ENCODE measurements at regions not wholly inside any gene's neighbourhood (a gene's known extent, or its start where the extent isn't known, plus 50 kb on each side); places are given as distances from the start of the nearest gene placed in this dataset.

- H3K27ac ChIP-seq, result no peak overlapping the region
- no peaks in the 10 kb centered on the region for H3K9me3 ChIP-seq
- no peaks in the 10 kb centered on the region for H3K27me3 ChIP-seq
- H3K4me1 ChIP-seq, result no peaks in the 10 kb centered on the region
- no peaks in the 10 kb centered on the region for H3K36me3 ChIP-seq
- no peak for DNase-seq
- H3K4me3 ChIP-seq, result no peak overlapping the region
- intact Hi-C loops (cut with DNase I), result no loop called here
- no peak for ATAC-seq
- TF ChIP-seq CTCF (IDR thresholded peaks at IDR 0.05), result no peak
Measured at GRCh38 chr10:2674451-2674850, 392.9 kb upstream of the PFKP start.

GRCh38 chr10:2670864-2671263, 396.5 kb upstream of the PFKP start:
- no peak for ATAC-seq
- Histone ChIP-seq H3K27me3 (no peaks in the 10 kb centered on the region), H3K27ac (no peak overlapping the region), H3K4me1 (no peaks in the 10 kb centered on the region), H3K4me3 (no peak overlapping the region), H3K36me3 (no peaks in the 10 kb centered on the region), H3K9me3 (no peaks in the 10 kb centered on the region)
- no peak for TF ChIP-seq CTCF (IDR thresholded peaks at IDR 0.05)
- DNase-seq, result no peak
- intact Hi-C loops (cut with DNase I), result no loop called here

GRCh38 chr10:2665772-2666171, 401.6 kb upstream of the PFKP start:
- Histone ChIP-seq H3K36me3 (no peaks in the 10 kb centered on the region), H3K27me3 (no peaks in the 10 kb centered on the region), H3K27ac (no peak overlapping the region), H3K9me3 (no peaks in the 10 kb centered on the region), H3K4me1 (no peaks in the 10 kb centered on the region), H3K4me3 (no peak overlapping the region)
- intact Hi-C loops (cut with DNase I), result no loop called here
- ATAC-seq, result no peak
- no peak for DNase-seq
- TF ChIP-seq CTCF (IDR thresholded peaks at IDR 0.05), result no peak

GRCh38 chr10:2660276-2660675, 407.1 kb upstream of the PFKP start:
- no peak for DNase-seq
- intact Hi-C loops (cut with DNase I), result no loop called here
- no peaks in the 10 kb centered on the region for H3K36me3 ChIP-seq
- no peak overlapping the region for H3K4me3 ChIP-seq
- no peak for ATAC-seq
- no peaks in the 10 kb centered on the region for H3K27me3 ChIP-seq
- TF ChIP-seq CTCF (IDR thresholded peaks at IDR 0.05), result no peak
- no peaks in the 10 kb centered on the region for H3K4me1 ChIP-seq
- H3K27ac ChIP-seq, result no peak overlapping the region
- H3K9me3 ChIP-seq, result no peaks in the 10 kb centered on the region

- H3K4me1 ChIP-seq, result no peaks in the 10 kb centered on the region
- no peak overlapping the region for H3K27ac ChIP-seq
- no peaks in the 10 kb centered on the region for H3K27me3 ChIP-seq
- no peak for DNase-seq
- intact Hi-C loops (cut with DNase I), result no loop called here
- no peaks in the 10 kb centered on the region for H3K9me3 ChIP-seq
- H3K4me3 ChIP-seq, result no peak overlapping the region
- H3K36me3 ChIP-seq, result no peaks in the 10 kb centered on the region
- no peak for TF ChIP-seq CTCF (IDR thresholded peaks at IDR 0.05)
- ATAC-seq, result no peak
Measured at GRCh38 chr10:2659660-2660209, 407.6 kb upstream of the PFKP start.

- Histone ChIP-seq H3K27ac (no peak overlapping the region), H3K4me3 (no peak overlapping the region), H3K9me3 (no peaks in the 10 kb centered on the region), H3K27me3 (no peaks in the 10 kb centered on the region), H3K4me1 (no peaks in the 10 kb centered on the region), H3K36me3 (no peaks in the 10 kb centered on the region)
- intact Hi-C loops (cut with DNase I), result no loop called here
- TF ChIP-seq CTCF (IDR thresholded peaks at IDR 0.05), result no peak
- DNase-seq (no peak), ATAC-seq (no peak)
Measured at GRCh38 chr10:2658780-2659179, 408.6 kb upstream of the PFKP start.

Data from upper lobe of right lung (tissue), 1 donor.